Natural killer cell (primary cell): ENCODE measurements at regions not wholly inside any gene's neighbourhood (a gene's known extent, or its start where the extent isn't known, plus 50 kb on each side); places are given as distances from the start of the nearest gene placed in this dataset.

Source experiments
- ATAC-seq, 3 donors: fragments of 150-1000 bp in 2 of 3; fragments of 200-7000 bp in 1 of 3; cut with Tn5 transposase; 1 replicate in 1 of 3; 2 replicates in 2 of 3; pipeline ENCODE4 v1.10.0; 2021; ENCODE audit warnings: mild to moderate bottlenecking in 2 of 3, moderate library complexity in 2 of 3
- DNase-seq, 2 donors: peaks; one replicate each; pipeline versions ENCODE4 v3.0.0 to v3.0.0-alpha.2; 2013 to 2021; ENCODE audit warnings: mixed read lengths in 1 of 2
- H3K27ac ChIP-seq: one replicate; pipeline ENCODE4 v1.5.1; 2013; ENCODE audit warnings: mild to moderate bottlenecking, low read length
- H3K27me3 ChIP-seq: one replicate; pipeline ENCODE4 v1.6.1; 2013; ENCODE audit warnings: low read length; ENCODE audit not compliant: control insufficient read depth, insufficient read depth
- H3K36me3 ChIP-seq: one replicate; pipeline ENCODE4 v1.6.1; 2013; ENCODE audit warnings: low read length; ENCODE audit not compliant: control insufficient read depth, insufficient read depth
- H3K4me1 ChIP-seq: one replicate; pipeline ENCODE4 v1.6.1; 2013; ENCODE audit warnings: low read length; ENCODE audit not compliant: control insufficient read depth, insufficient read depth
- H3K4me3 ChIP-seq: one replicate; pipeline ENCODE4 v1.5.1; 2013; ENCODE audit warnings: low read length
- H3K9me3 ChIP-seq: one replicate; pipeline ENCODE4 v1.6.1; 2013; ENCODE audit warnings: low read length; ENCODE audit not compliant: control insufficient read depth, insufficient read depth
- H3K27ac Mint-ChIP-seq, 2 donors: one replicate each; pipeline ENCODE4 v1.8.0; 2022; ENCODE audit warnings: mild to moderate bottlenecking in 2 of 2, mixed read lengths in 2 of 2, moderate library complexity in 1 of 2
- H3K27me3 Mint-ChIP-seq, 2 donors: one replicate each; pipeline ENCODE4 v1.8.0; 2022; ENCODE audit warnings: low read depth in 2 of 2, mixed read lengths in 2 of 2
- H3K36me3 Mint-ChIP-seq: one replicate; pipeline ENCODE4 v1.8.0; 2022; ENCODE audit warnings: mixed read lengths
- H3K4me1 Mint-ChIP-seq, 2 donors: one replicate each; pipeline ENCODE4 v1.8.0; 2022; ENCODE audit warnings: mixed read lengths in 2 of 2
- H3K4me3 Mint-ChIP-seq: one replicate; pipeline ENCODE4 v1.8.0; 2022; ENCODE audit warnings: mild to moderate bottlenecking, moderate library complexity, mixed read lengths
- H3K9me3 Mint-ChIP-seq, 2 donors: one replicate each; pipeline ENCODE4 v1.8.0; 2022; ENCODE audit warnings: mixed read lengths in 2 of 2
- CTCF ChIP-seq: fragments of 200-600 bp; IDR thresholded peaks from one replicate; pipeline ENCODE4 v1.8.0; 2022; ENCODE audit warnings: antibody characterized with exemption
- WGBS: methylation state at CpG from one replicate; pipeline ENCODE4 v1.1.7; 2013; ENCODE audit warnings: missing lambda C conversion rate; ENCODE audit not compliant: insufficient coverage; 5-methylcytosine and 5-hydroxymethylcytosine counted together
- intact Hi-C: fragments of 100-400 bp; cut with micrococcal nuclease; formaldehyde crosslinking; loops from one replicate; pipeline ENCODE4 v1.14.2; 2022

- no peak for ATAC-seq
- no peak for DNase-seq
- Histone ChIP-seq H3K4me1 (no peaks in the 10 kb centered on the region), H3K36me3 (no peaks in the 10 kb centered on the region), H3K27me3 (no peaks in the 10 kb centered on the region), H3K9me3 (no peaks in the 10 kb centered on the region), H3K27ac (no peak overlapping the region), H3K4me3 (no peak overlapping the region)
- Mint-ChIP-seq H3K9me3 (peaks cover 6 to 10% of the 10 kb centered on the region in 2 donors), H3K4me1 (no peaks in the 10 kb centered on the region), H3K36me3 (peaks cover 7% of the 10 kb centered on the region), H3K4me3 (no peak overlapping the region), H3K27ac (no peak overlapping the region), H3K27me3 (no peaks in the 10 kb centered on the region)
- TF ChIP-seq CTCF: no peak
- intact Hi-C loops: no loop called here
- WGBS: 73% methylated on average over 2 of the region's 3 CpGs
Observed at GRCh38 chr2:18648161-18648560, 58.8 kb upstream of the NT5C1B start.

DNA sequence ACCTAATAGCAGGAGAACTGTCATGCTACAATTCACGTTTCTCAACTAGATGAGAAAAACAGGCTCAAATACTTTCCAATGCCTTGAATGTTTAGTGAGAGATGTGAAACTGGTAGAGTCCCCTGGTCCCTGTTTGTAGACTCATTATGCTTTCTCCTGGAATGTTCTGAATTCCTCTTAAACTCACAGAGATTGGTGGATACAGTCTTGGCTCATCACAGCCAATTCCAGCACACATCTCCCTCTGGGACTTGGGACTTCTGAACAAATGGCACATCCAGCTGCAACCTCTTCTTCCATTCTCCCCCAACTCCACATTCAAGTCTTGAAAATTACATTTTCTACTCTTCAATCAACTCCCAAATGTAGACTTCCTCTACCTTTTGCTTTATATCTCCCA lies 58.4 kb upstream of the NT5C1B start:
- no peak for ATAC-seq
- Mint-ChIP-seq H3K9me3 (peaks cover 7 to 12% of the 10 kb centered on the region in 2 donors), H3K36me3 (peaks cover 7% of the 10 kb centered on the region), H3K27me3 (no peaks in the 10 kb centered on the region), H3K4me3 (no peak overlapping the region), H3K27ac (no peak overlapping the region), H3K4me1 (no peaks in the 10 kb centered on the region)
- no peak for TF ChIP-seq CTCF
- no peaks in the 10 kb centered on the region for H3K36me3 ChIP-seq
- H3K27ac ChIP-seq: no peak overlapping the region
- no peak for DNase-seq
- 100% methylated on average over 1 of the region's 1 CpG for WGBS
- H3K4me1 ChIP-seq: no peaks in the 10 kb centered on the region
- no peak overlapping the region for H3K4me3 ChIP-seq
- H3K27me3 ChIP-seq: no peaks in the 10 kb centered on the region
- no peaks in the 10 kb centered on the region for H3K9me3 ChIP-seq
- intact Hi-C loops: no loop called here

GRCh38 chr2:18645315-18645714 lies 55.9 kb upstream of the NT5C1B start:
- Mint-ChIP-seq H3K36me3 (peaks cover 7% of the 10 kb centered on the region), H3K27me3 (no peaks in the 10 kb centered on the region), H3K4me3 (no peak overlapping the region), H3K9me3 (peaks cover 8 to 13% of the 10 kb centered on the region in 2 donors), H3K4me1 (no peaks in the 10 kb centered on the region), H3K27ac (no peak overlapping the region)
- ATAC-seq (no peak), DNase-seq (no peak)
- H3K4me1 ChIP-seq: no peaks in the 10 kb centered on the region
- H3K9me3 ChIP-seq: no peaks in the 10 kb centered on the region
- no peaks in the 10 kb centered on the region for H3K36me3 ChIP-seq
- no peak overlapping the region for H3K27ac ChIP-seq
- H3K27me3 ChIP-seq: no peaks in the 10 kb centered on the region
- H3K4me3 ChIP-seq: no peak overlapping the region
- no peak for TF ChIP-seq CTCF
- intact Hi-C loops: no loop called here

DNA sequence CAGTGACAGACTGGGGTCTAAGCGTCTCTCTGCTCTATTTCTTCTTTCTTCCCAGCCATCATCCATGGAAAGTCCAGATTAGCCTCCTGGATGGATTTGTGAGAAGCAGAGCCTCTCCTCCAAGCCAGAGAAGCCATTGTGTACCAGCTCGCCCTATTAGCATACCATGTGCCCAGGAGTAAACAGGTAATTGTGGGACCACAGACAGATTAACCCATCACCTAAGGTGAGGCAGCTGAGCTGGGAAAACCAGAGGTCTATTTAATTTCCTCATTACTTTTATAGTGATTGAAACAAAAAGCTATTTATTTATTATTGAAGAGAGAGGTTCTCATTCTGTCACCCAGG lies 54.7 kb upstream of the NT5C1B start:
- H3K27ac ChIP-seq: no peak overlapping the region
- H3K27me3 ChIP-seq: no peaks in the 10 kb centered on the region
- H3K9me3 ChIP-seq: no peaks in the 10 kb centered on the region
- intact Hi-C loops: no loop called here
- no peak for TF ChIP-seq CTCF
- no peaks in the 10 kb centered on the region for H3K4me1 ChIP-seq
- WGBS: 92% methylated on average over 2 of the region's 2 CpGs
- no peaks in the 10 kb centered on the region for H3K36me3 ChIP-seq
- no peaks in the 10 kb centered on the region for H3K4me1 Mint-ChIP-seq
- no peak overlapping the region for H3K4me3 Mint-ChIP-seq
- no peak overlapping the region for H3K27ac Mint-ChIP-seq
- no peaks in the 10 kb centered on the region for H3K27me3 Mint-ChIP-seq
- no peak overlapping the region for H3K4me3 ChIP-seq
- H3K9me3 Mint-ChIP-seq: peaks cover 8 to 13% of the 10 kb centered on the region in 2 donors
- ATAC-seq (no peak), DNase-seq (no peak)
- H3K36me3 Mint-ChIP-seq: peaks cover 7% of the 10 kb centered on the region
